ENCODE measurements at regions not wholly inside any gene's neighbourhood (a gene's known extent, or its start where the extent isn't known, plus 50 kb on each side); places are given as distances from the start of the nearest gene placed in this dataset.
"Not testable (repeated sequence)": the region's sequence is repeated elsewhere in the genome, so short reads cannot be mapped to it uniquely, and the experiment has no call there.

DNA sequence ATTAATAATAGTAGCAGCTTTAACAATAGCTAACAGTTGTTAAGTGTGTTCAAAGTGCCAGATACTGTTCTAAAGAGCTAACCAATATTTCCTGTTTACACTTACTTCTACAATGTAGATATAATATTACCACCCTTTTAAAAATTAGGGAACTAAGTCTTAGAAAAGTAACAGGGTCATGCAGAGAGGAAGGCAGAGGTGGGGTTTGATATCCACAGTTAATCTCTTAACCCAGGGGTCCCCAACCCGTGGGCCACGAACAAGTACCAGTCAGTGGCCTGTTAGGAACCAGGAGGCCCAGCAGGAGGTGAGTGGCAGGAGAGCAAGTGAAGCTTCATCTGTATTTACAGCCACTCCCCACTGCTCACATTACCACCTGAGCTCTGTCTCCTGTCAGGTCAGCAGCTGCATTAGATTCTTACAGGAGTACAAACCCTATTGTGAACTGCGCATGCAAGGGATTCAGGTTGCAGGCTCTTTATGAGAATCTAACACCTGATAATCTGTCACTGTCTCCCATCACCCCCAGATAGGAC lies 89.1 kb downstream of the ACTL7B start:
- ChIA-PET CTCF (no interaction called here), POLR2A (no interaction called here)

DNA sequence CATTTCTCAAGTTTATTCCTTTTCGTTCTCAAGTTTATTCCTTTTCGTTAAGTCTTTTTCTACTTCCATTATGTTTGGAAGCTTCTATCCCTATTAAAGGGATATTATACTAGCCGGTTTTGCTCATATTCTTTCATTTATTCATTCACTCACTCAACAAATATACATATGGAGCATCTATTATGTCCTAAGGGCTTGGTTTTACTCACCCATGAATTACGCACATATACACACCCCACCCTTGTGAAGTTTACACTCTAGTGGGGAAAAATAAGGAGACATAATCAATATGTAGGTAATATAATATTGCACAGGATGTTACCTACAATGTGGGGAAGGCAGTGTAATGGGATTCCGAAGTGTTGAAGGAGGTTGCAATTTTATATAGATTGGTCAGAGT lies 90.5 kb downstream of the ACTL7B start:
- POLR2A ChIA-PET = no interaction called here
- CTCF ChIA-PET = no interaction called here

DNA sequence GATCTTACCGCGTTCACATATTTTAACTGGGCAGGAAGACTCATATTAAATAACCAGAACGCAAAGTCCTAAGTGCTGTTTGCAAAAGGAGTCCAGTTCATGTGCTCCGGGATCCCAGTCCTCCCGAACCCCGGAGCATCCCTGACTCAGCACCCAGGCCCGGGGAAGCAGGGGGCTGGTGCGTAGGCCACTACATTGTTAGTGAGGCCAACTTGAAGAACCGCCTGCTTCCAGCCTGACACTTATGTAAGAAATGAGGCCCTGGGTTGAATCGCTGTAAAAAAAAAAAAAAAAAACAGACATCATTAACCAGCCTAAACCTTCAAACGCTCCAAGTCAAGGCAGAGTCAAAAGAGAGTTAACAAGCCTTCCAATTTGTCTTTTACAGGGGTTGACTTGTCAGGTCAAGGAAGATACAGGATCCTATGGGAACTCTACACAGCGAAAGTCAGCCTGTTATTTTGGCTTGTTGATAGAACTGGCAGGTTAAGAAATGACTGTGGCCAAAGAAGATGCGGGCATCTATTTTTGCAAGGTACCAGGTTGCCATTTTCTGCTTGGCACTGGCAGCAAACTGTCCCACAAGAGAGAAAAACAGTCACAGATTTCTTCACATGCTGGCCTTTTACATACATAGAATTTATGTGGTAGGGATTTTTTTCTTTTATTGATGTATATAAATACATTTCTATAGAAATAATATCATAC lies 93.3 kb downstream of the ACTL7B start:
- ChIA-PET CTCF (no interaction called here), POLR2A (no interaction called here)

DNA sequence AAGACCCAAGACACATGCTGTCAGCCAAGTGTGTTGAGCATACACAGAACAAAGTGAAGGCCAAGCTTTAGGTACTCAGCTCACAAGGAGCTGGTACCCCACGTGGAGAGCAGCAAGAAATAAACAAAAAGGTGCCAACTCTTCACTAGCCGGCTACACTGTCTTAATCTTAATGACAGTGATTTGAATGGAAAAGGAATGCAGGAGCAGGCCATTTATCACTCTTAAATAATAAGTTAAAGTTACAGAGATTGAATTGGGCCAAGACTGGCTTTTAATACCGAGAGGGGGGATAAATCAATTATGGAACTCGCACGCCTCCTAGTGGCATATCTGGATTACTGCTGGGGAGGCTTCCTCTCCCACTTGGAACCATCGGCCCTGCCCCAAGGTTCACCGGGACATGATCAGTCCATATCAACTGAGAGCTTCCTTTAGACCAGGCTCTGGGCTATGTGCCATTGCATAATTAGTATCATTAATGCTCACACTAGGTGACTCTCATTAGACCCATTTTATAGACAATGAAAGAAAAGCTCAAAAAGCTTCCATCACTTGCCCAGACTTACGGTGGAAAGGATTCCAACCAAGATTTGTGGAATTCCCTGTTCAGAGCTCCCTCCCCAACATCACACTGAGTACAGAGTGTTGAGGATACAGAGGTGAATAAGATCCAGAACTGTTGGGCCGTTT lies 94.0 kb downstream of the ACTL7B start:
- CTCF ChIA-PET = interaction anchor here (1.0 kb wide), 1 partner anchor 20 kb away, joined by 3 read pairs; no protein-coding TSS in a partner anchor
- POLR2A ChIA-PET = no interaction called here

DNA sequence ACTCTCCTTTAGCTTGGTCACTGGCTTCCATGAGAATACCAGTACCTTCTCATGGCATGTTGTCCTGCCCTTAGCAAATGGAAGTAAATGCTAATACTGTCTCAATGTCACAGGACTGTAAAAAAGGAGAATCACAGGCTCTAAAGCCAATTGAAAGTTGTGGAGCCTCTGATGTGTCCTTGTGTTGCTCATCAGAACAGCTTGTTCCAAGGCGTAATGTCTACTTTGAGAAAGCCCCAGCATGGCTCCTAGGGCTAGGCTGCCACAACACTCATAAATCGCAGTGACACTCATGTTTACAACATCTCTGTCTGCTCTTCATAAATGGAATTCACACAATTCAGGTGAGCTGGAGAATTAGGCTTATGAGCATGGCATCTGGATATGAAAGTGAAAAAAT lies 94.9 kb downstream of the ACTL7B start:
- ChIA-PET CTCF (interaction anchor here (1.0 kb wide), 1 partner anchor 21 kb away, joined by 3 read pairs; no protein-coding TSS in a partner anchor), POLR2A (no interaction called here)

DNA sequence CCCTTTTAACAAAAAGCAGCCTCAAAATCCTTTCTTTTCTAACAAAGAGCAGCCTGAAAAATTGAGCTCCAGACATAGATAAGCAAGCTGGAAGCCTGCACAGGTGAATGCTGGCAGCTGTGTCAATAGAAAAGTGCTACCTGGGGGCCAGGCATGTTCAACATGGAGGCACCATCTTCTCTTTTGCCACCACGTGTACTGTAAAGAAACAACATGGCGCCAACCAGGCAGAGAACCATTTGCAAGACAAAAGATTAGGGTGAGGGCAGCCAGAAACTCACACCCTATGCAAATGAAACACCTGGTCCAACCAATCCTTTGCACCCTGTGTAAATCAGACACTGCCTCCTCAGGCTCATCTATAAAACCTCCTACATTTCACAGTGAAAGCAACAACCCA lies 96.0 kb downstream of the ACTL7B start:
- POLR2A ChIA-PET = no interaction called here
- CTCF ChIA-PET = no interaction called here

DNA sequence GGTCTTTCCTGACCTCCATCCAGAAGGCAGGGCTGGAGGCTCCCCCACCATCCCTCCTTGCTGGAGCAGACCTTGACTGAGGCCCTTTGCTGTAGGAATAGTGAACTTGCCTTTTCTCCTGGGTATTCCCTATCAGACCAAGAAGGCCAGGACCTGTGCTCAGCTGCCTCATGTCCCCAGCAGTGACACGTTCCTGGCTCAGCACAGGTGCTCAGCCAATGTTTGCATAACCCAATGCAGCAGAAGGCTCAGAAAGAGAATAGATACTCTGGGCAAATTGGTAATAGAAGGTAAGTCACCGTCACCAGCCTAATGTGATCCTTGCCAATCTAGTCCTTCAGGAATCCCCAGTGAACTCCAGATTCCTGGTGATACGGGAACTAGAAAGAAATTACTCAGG lies 96.4 kb downstream of the ACTL7B start:
- ChIA-PET POLR2A (no interaction called here), CTCF (no interaction called here)

DNA sequence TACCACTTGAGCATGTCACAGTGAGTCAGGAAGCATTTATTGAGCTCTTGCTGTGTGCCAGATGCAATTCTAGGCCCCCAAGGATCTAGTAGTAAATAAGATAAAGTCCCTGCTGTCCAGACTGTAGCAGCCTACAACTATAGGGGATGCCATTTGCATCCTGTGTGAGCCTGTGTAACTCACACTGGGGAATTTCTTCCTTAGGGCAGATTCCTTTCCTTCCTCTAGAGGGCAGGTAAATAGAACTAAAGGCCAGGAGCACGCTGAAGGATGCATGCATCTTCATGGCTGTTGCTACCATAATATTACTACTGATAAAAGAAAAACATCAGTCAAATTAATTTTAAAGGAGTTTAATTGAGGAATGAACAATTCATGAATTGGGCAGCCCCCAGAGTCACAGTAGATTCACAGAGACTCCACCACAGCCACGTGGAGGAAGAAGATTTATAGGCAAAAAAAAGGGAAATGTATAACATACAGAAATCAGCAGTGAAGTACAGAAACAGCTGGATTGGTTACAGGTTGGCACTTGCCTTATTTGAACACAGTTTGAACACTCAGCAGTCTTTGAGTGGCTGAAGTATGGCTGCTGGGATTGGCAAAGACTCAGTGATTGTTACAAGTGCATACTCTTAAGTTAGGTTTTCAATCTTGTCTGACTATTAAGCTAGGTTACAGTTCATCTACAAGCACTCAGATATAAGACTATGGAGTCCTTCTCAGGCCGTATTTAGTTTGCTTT lies 98.9 kb downstream of the ACTL7B start:
- POLR2A ChIA-PET = no interaction called here
- CTCF ChIA-PET = no interaction called here

DNA sequence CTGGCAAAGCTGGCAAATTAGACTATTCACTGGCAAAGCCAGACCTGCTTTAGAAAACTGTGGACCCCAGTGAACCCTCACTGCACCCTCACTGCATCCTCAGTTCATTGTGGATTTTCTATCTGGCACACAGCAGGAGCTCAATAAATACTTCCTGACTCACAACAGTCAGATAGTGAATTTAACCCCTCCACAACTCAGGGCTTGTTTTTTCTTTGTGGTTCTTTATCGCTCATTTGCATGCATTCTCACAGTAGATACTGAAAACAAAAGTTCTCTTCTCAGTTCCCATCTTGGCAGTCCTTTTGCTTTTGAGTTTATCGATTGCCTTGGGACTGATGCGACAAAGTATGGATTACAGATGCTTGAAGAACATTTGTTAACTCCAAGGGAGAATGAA lies 99.8 kb downstream of the ACTL7B start:
- ChIA-PET CTCF (no interaction called here), POLR2A (interaction anchor here (0.6 kb wide), 1 partner anchor 850 kb away, joined by 4 read pairs; no protein-coding TSS in a partner anchor)

DNA sequence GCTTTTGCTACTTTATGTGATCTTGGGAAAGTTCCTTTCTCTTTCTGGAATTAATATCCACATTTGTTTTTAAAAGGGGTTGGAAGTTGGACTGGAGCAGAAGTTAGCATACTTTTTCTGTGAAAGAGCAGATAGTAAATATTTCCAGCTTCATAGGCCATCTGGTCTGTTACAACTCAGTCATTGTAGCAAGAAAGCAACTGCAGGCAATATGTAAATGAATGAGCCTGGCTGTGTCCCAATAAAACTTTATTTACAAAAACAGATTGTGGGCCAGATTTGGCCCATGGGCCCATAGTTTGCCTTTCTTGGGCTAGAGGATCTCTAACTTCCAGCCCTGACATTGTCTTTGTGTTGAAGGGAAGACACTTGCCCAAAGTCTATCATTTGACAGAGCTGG lies 104.4 kb downstream of the ACTL7B start:
- ChIA-PET POLR2A (no interaction called here), CTCF (no interaction called here)

DNA sequence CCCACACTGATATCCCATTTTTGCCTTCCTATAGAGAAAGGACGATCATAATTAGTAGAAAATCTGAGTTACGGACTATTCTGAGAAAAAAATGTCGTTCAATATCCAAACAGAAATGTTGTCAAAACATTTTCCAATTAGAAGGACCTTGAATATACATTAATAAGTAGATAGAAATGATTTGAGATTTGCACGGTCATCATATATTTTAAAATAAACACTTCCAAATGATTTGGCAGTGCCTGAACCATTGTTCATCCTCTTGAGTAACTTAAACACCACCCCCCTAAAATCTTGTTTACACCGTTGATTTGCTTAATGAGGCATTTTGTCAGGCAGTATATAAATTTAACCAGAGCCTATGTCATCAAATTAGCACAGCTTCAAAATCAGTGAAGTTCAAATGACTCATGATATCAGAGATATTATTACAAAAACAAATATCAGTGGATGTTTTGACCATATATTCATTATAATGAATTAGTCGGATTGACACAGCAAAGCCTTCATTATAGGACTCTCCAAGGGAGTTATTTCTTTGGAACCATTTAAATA lies 105.0 kb downstream of the ACTL7B start:
- CTCF ChIA-PET = no interaction called here
- POLR2A ChIA-PET = no interaction called here

DNA sequence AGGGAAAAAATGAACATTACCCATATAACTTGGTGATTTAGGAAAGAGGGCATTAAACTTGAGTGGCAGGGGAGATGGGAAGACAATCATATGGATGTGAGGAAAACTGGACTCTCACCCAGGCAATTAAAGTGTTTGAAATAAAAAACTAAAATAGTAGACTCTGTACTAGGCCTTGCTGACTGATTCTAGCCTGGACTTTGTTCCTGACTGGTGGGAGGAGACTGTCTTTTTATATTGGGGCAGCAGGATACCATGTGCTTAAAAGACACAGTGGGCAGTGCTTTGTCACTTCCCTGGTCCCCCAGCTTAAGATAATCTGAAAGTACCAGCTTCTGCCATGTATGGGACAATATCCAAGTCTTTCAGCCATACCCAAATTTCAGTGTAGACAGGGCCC lies 107.0 kb downstream of the ACTL7B start:
- POLR2A ChIA-PET = no interaction called here
- CTCF ChIA-PET = no interaction called here

DNA sequence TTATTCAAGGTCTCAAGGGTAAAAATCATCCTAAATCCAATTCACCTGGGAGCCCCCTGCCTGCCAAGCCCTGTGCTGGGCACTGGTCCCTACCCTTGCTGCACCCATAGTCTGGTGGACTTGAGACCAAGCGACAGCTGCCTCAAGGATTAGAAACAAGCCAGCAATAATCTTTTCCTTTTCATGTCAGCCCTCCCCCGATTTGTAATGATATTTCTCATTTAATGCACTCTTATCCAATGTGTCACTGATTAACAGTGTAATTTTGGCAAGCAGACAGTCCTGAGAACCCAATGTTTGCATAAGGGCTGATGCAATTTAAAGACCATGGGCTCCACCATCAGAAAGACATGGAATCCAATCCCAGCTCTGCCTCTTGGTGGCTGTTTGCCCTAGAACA lies 108.9 kb downstream of the ACTL7B start:
- ChIA-PET POLR2A (no interaction called here), CTCF (no interaction called here)

DNA sequence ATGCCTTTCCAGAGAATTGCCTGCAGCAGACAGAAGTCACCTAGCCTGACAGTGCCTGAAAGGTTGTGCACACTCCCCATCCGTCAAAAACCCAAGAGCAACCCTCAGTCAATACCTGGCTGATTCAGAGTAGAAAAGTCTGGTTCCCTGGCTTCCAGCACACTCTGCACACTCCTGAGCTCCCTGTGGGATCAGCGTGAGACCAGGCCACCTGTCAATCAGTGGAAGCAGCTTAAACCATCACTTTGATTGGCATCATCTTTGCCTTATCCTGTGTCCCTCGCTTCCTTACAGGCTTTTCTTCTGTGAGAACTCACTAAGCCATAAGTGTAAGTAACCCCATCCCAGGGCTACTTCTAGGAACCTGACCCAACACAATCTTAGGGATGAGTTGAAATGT lies 109.8 kb downstream of the ACTL7B start:
- CTCF ChIA-PET = no interaction called here
- POLR2A ChIA-PET = no interaction called here

DNA sequence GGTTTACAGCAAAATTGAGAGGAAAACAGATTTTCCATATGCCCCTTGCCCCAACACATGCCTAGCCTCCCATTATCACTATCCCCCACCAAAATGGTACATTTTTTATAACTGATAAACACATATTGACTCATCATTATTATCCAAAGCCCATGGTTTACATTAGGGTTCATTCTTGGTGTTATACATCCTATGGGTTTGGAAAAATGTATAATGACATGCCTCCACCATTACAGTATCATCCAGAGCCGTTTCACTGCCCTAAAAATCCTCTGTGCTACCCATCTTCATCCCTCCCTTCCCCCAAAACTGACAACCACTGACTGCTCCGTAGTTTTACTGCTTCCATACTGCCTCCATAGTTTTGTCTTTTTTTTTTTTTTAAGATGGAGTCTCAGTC lies 111.1 kb downstream of the ACTL7B start:
- CTCF ChIA-PET = no interaction called here
- POLR2A ChIA-PET = no interaction called here

DNA sequence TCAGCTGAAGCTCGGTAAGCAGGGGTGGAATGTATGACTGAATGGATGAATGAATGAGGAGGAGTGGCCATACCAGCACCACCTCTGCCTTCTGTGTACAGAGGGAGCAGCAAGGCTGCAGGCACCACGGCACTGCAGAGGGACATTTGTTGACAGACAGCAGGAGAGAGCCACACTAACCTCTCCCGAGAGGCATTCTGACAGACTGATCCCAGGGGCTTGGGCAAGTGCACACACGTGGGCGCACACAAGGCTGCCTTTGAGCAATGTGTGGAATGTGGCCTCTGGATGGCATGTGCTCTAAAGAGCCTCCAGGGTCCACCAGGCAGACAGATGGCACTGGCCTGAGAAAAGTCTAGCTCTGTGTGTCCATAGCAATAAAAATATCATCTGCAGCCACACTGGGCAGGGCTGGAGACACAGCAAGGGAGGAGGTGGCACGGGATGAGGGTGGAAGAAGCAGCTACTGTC lies 111.8 kb downstream of the ACTL7B start:
- POLR2A ChIA-PET = no interaction called here
- CTCF ChIA-PET = no interaction called here

DNA sequence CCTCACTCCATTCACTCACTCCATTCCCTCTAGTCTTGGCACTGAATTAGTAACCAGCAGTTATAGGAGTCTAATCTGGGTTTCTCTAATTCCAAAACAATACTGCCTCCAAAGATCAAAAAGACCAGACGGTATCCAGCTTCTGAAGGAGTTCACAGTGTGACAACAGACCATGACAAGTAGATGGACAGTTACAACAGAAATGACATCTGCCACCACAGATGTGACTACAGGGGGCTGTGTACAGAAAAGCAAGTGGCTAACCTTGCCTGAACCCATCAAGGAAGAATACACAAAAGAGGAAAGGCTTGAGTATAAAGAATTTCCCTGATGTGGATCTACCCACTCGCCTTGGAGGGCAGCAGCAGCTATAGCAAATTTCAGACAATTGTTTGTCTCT lies 112.4 kb downstream of the ACTL7B start:
- ChIA-PET CTCF (no interaction called here), POLR2A (no interaction called here)

DNA sequence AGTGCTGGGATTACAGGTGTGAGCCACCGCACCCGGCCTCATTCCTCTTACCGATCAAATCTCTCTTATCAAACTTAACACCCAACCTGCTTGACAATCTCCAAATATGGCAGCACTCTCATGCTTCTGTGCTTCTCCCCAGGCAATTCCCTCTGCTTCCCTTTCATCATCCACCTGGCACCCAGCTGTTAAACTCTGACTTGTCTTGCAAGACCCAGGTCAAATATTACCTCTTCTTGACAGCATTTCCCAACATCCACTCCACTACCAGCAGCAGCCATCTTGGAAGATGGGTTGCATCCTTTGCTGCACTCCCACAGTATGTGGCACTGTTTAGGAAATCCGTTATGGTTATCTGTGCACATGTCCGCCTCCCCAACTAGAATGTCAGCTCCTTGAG lies 113.6 kb downstream of the ACTL7B start:
- CTCF ChIA-PET = no interaction called here

DNA sequence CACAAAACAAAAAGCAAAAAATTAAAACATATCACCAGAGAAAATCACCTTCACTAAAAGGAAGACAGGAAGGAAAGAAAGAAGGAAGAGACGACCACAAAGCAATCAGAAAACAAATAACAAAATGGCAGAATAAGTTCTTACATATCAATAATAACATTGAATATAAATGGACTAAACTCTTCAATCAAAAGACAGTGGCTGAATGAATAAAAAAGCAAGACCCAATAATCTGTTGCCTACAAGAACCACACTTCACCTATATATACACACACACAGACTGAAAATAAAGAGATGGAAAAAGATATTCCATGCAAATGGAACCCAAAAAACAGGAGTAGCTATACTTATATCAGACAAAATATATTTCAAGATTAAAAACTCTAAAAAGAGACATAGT lies 124.5 kb downstream of the ACTL7B start:
- POLR2A ChIA-PET, CTCF ChIA-PET: not testable (repeated sequence)

More for the DNA sequence above, 113.6 kb downstream of the ACTL7B start:
- POLR2A ChIA-PET = no interaction called here

DNA sequence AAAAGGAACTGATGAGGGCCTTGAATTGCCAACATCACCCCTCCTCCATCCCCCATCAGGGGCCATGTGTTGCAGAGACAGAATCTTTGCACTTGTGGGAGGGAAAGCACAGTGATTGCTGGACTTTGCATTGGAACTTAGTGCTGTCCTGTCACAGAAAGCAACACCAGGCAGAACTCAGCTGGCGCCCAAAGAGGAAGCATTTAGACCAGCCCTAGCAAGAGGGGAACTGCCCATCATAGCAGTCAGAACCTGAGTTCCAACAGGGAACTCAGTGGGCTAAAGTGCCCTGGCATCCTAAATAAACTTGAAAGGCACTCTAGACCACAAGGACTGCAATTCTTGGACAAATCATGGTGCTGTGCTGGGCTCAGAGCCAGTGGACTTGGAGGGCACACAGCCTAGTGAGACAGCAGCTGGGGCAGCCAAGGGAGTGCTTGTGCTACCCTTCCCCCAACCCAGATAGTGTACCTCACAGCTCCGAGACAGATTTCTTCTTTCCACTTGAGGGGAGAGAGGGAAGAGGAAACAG lies 128.1 kb downstream of the ACTL7B start:
- POLR2A ChIA-PET = no interaction called here
- CTCF ChIA-PET = no interaction called here

DNA sequence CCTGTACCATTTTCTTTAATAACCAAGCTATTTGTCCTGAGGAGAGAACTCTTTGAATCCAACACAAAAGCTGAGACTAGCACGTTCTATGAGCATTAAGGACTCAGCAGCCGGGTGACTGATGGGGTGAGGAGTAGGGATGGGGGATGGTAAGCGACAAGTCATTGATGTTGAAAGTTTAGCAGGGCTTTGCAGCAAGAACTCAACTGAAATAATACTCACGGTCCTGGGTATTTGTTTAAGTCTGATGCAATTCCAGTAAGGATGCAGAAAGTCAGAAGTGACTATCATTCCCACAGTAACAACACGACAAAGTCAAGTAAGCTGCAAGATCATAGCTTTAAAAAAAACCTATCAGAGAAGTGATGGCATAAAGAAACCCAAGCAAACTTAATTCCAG lies 131.1 kb downstream of the ACTL7B start:
- POLR2A ChIA-PET = no interaction called here
- CTCF ChIA-PET = no interaction called here

All from activated CD8-positive, alpha-beta memory T cell treated with anti-CD3 and anti-CD28 coated beads for 36 hours (primary cell).